AG04449 (cell line): ENCODE measurements at regions not wholly inside any gene's neighbourhood (a gene's known extent, or its start where the extent isn't known, plus 50 kb on each side); places are given as distances from the start of the nearest gene placed in this dataset.
A peak's percentile ranks its signal among the peaks of the same experiment; 100 is the strongest.

ENCODE experiments used
- CTCF ChIA-PET: fragments of 350-600 bp; formaldehyde crosslinking; extraction: SDS; loops from one replicate; lab custom pipeline; 2021; ENCODE audit warnings: antibody characterized with exemption; lab: Yijun Ruan, JAX
- POLR2A ChIA-PET: fragments of 400-600, 350-600 bp; formaldehyde crosslinking; extraction: SDS; loops from one replicate; lab custom pipeline; 2020; ENCODE audit warnings: antibody characterized with exemption, inconsistent platforms; lab: Yijun Ruan, JAX
- DNase-seq: peaks from one replicate; pipeline ENCODE4 v3.0.0-alpha.2; 2010; ENCODE audit warnings: low read depth, low spot score
- H3K4me3 ChIP-seq: 2 replicates; pipeline ENCODE4 v1.5.1; 2011; ENCODE audit warnings: low read depth, mild to moderate bottlenecking, control low read depth, low read length
- CTCF ChIP-seq: IDR thresholded peaks from one replicate; pipeline ENCODE4 v1.5.1; 2011; ENCODE audit warnings: mild to moderate bottlenecking, moderate library complexity, low read length, control low read depth, inconsistent platforms; ENCODE audit not compliant: insufficient read depth; ENCODE audit errors: missing control alignments

- TF ChIP-seq CTCF, result no peak
- DNase-seq, result no peak
- ChIA-PET CTCF (interaction anchor here (0.7 to 2.1 kb wide), 2 partner anchors 12 to 823 kb away, joined by 3 to 6 read pairs; partner anchors contain the start of gene NPY1R), POLR2A (no interaction called here)
- H3K4me3 ChIP-seq, result no peak overlapping the region
Observed at GRCh38 chr4:162509333-162509732, 345.5 kb upstream of the FSTL5 start.

- no peak overlapping the region for H3K4me3 ChIP-seq
- ChIA-PET POLR2A (no interaction called here), CTCF (no interaction called here)
- TF ChIP-seq CTCF, result no peak
- DNase-seq, result peak; percentile 9
Observed at GRCh38 chr4:162506253-162506652, 342.5 kb upstream of the FSTL5 start.

GRCh38 chr4:162503868-162504267 lies 340.1 kb upstream of the FSTL5 start:
- TF ChIP-seq CTCF, result no peak
- POLR2A ChIA-PET, result no interaction called here
- CTCF ChIA-PET, result interaction anchor here (0.9 to 2.9 kb wide), 4 partner anchors 535 to 1046 kb away, joined by 3 to 8 read pairs (median 6); partner anchors contain the start of gene NPY1R
- no peak overlapping the region for H3K4me3 ChIP-seq
- DNase-seq, result no peak

GRCh38 chr4:162502109-162502508 lies 338.3 kb upstream of the FSTL5 start:
- DNase-seq, result no peak
- POLR2A ChIA-PET, result no interaction called here
- CTCF ChIA-PET, result interaction anchor here (2.4 to 2.9 kb wide), 2 partner anchors 537 to 831 kb away, joined by 8 read pairs; partner anchors contain the start of gene NPY1R

GRCh38 chr4:162499478-162499877 lies 335.7 kb upstream of the FSTL5 start:
- CTCF ChIA-PET, result interaction anchor here (0.9 to 4.0 kb wide), 4 partner anchors 17 to 834 kb away, joined by 4 to 45 read pairs (median 16); no protein-coding TSS in a partner anchor
- POLR2A ChIA-PET, result no interaction called here
- H3K4me3 ChIP-seq, result no peak overlapping the region
- no peak for TF ChIP-seq CTCF
- no peak for DNase-seq

More at GRCh38 chr4:162502109-162502508, 338.3 kb upstream of the FSTL5 start:
- H3K4me3 ChIP-seq, result no peak overlapping the region
- no peak for TF ChIP-seq CTCF

- no peak overlapping the region for H3K4me3 ChIP-seq
- ChIA-PET POLR2A (no interaction called here), CTCF (interaction anchor here (0.7 to 4.0 kb wide), 30 partner anchors 11 to 1057 kb away, joined by 3 to 45 read pairs (median 4); partner anchors contain the start of genes NPY1R and TMA16)
- no peak for DNase-seq
- no peak for TF ChIP-seq CTCF
Observed at GRCh38 chr4:162498168-162498567, 334.4 kb upstream of the FSTL5 start.
